Astrocyte (in vitro differentiated cells and primary cell): ENCODE measurements at regions not wholly inside any gene's neighbourhood (a gene's known extent, or its start where the extent isn't known, plus 50 kb on each side); places are given as distances from the start of the nearest gene placed in this dataset.

Experiments
- DNase-seq: peaks from one replicate; pipeline ENCODE4 v3.0.0-alpha.2; 2010; ENCODE audit warnings: low read depth
- FAIRE-seq: peaks from 2 replicates; lab custom pipeline; 2011; peaks lifted over from hg19 to GRCh38; lab: Jason Lieb, UNC
- H2AFZ ChIP-seq: 2 replicates; pipeline ENCODE4 v1.6.0; 2012; ENCODE audit warnings: low read depth, low read length, inconsistent platforms
- H3K27ac ChIP-seq: 2 replicates; pipeline ENCODE4 v1.5.1; 2011; ENCODE audit warnings: low read depth, low read length, inconsistent platforms
- H3K27me3 ChIP-seq: 2 replicates; pipeline ENCODE4 v1.6.0; 2011; ENCODE audit warnings: low read length, inconsistent platforms; ENCODE audit not compliant: insufficient read depth
- H3K36me3 ChIP-seq: 2 replicates; pipeline ENCODE4 v1.5.1; 2011; ENCODE audit warnings: low read length, inconsistent platforms; ENCODE audit not compliant: insufficient read depth
- H3K4me1 ChIP-seq: 2 replicates; pipeline ENCODE4 v1.5.1; 2011; ENCODE audit warnings: low read length, inconsistent platforms; ENCODE audit not compliant: insufficient read depth
- H3K4me2 ChIP-seq: 2 replicates; pipeline ENCODE4 v1.6.0; 2012; ENCODE audit warnings: low read length, inconsistent platforms
- H3K4me3 ChIP-seq: 2 replicates; pipeline ENCODE4 v1.5.1; 2011; ENCODE audit warnings: low read depth, mild to moderate bottlenecking, low read length, inconsistent platforms; ENCODE audit not compliant: insufficient read depth
- H3K79me2 ChIP-seq: 2 replicates; pipeline ENCODE4 v1.6.0; 2012; ENCODE audit warnings: mild to moderate bottlenecking, low read length, inconsistent platforms; ENCODE audit not compliant: insufficient read depth
- H3K9ac ChIP-seq: 2 replicates; pipeline ENCODE4 v1.6.0; 2012; ENCODE audit warnings: mild to moderate bottlenecking, low read length, inconsistent platforms
- H3K9me3 ChIP-seq: 2 replicates; pipeline ENCODE4 v1.5.1; 2012; ENCODE audit warnings: low read depth, mild to moderate bottlenecking, low read length, inconsistent platforms; ENCODE audit not compliant: insufficient read depth
- H4K20me1 ChIP-seq: 2 replicates; pipeline ENCODE4 v1.6.0; 2012; ENCODE audit warnings: low read length, inconsistent platforms; ENCODE audit not compliant: insufficient read depth
- H3K27ac Mint-ChIP-seq: one replicate; pipeline ENCODE4 v1.8.0; 2021; ENCODE audit warnings: mild to moderate bottlenecking, mixed read lengths; ENCODE audit not compliant: unreplicated experiment
- H3K27me3 Mint-ChIP-seq: one replicate; pipeline ENCODE4 v1.8.0; 2021; ENCODE audit warnings: low read depth, mixed read lengths; ENCODE audit not compliant: unreplicated experiment
- H3K36me3 Mint-ChIP-seq: one replicate; pipeline ENCODE4 v1.8.0; 2021; ENCODE audit warnings: low read depth, mixed read lengths; ENCODE audit not compliant: unreplicated experiment
- H3K4me1 Mint-ChIP-seq: one replicate; pipeline ENCODE4 v1.8.0; 2021; ENCODE audit warnings: low read depth, mixed read lengths; ENCODE audit not compliant: unreplicated experiment
- H3K4me3 Mint-ChIP-seq: one replicate; pipeline ENCODE4 v1.8.0; 2021; ENCODE audit warnings: mild to moderate bottlenecking, moderate library complexity, mixed read lengths; ENCODE audit not compliant: unreplicated experiment
- H3K9me3 Mint-ChIP-seq: one replicate; pipeline ENCODE4 v1.8.0; 2021; ENCODE audit warnings: mild to moderate bottlenecking, mixed read lengths; ENCODE audit not compliant: unreplicated experiment
- CTCF ChIP-seq: IDR thresholded peaks from 2 replicates; pipeline ENCODE4 v1.5.1; 2011; ENCODE audit warnings: low read depth, mild to moderate bottlenecking, inconsistent platforms, low read length, moderate library complexity; ENCODE audit not compliant: insufficient read depth
- EZH2 ChIP-seq: IDR thresholded peaks from 2 replicates; pipeline ENCODE4 v1.6.1; 2012; ENCODE audit warnings: mild to moderate bottlenecking, low read length, inconsistent platforms; ENCODE audit not compliant: insufficient read depth

- Histone ChIP-seq H3K27me3 (no peaks in the 10 kb centered on the region), H3K4me3 (no peak overlapping the region), H3K36me3 (no peaks in the 10 kb centered on the region), H3K9me3 (no peaks in the 10 kb centered on the region), H3K4me2 (no peak overlapping the region), H3K4me1 (no peaks in the 10 kb centered on the region), H3K27ac (no peak overlapping the region), H4K20me1 (no peaks in the 10 kb centered on the region), H3K79me2 (no peaks in the 10 kb centered on the region), H2AFZ (no peak overlapping the region), H3K9ac (no peak overlapping the region)
- peaks cover 4% of the 10 kb centered on the region for H3K9me3 Mint-ChIP-seq
- no peaks in the 10 kb centered on the region for H3K36me3 Mint-ChIP-seq
- peaks cover 3% of the 10 kb centered on the region for H3K4me1 Mint-ChIP-seq
- no peak overlapping the region for H3K27ac Mint-ChIP-seq
- peaks cover 1% of the 10 kb centered on the region for H3K27me3 Mint-ChIP-seq
- FAIRE-seq (no peak), DNase-seq (no peak)
- H3K4me3 Mint-ChIP-seq = no peak overlapping the region
- no peak for TF ChIP-seq EZH2
- no peak for TF ChIP-seq CTCF
These were observed 899.2 kb upstream of the WWC1 start for GRCh38 chr5:167392240-167392639.

GRCh38 chr5:167393358-167393757 lies 898.1 kb upstream of the WWC1 start:
- no peak overlapping the region for H2AFZ ChIP-seq
- H3K9me3 Mint-ChIP-seq = no peaks in the 10 kb centered on the region
- FAIRE-seq (no peak), DNase-seq (no peak)
- no peaks in the 10 kb centered on the region for H3K4me1 ChIP-seq
- no peak overlapping the region for H3K9ac ChIP-seq
- H3K27ac ChIP-seq = no peak overlapping the region
- H3K9me3 ChIP-seq = no peaks in the 10 kb centered on the region
- H3K27me3 ChIP-seq = no peaks in the 10 kb centered on the region
- H3K4me1 Mint-ChIP-seq = peaks cover 3% of the 10 kb centered on the region
- no peak for TF ChIP-seq EZH2
- TF ChIP-seq CTCF = no peak
- H3K4me2 ChIP-seq = no peak overlapping the region
- no peak overlapping the region for H3K4me3 Mint-ChIP-seq
- H3K79me2 ChIP-seq = no peaks in the 10 kb centered on the region
- peaks cover 1% of the 10 kb centered on the region for H3K27me3 Mint-ChIP-seq
- H3K36me3 ChIP-seq = no peaks in the 10 kb centered on the region
- no peak overlapping the region for H3K4me3 ChIP-seq
- H4K20me1 ChIP-seq = no peaks in the 10 kb centered on the region
- no peak overlapping the region for H3K27ac Mint-ChIP-seq
- H3K36me3 Mint-ChIP-seq = no peaks in the 10 kb centered on the region

- no peak for FAIRE-seq
- no peaks in the 10 kb centered on the region for H3K4me1 ChIP-seq
- H3K79me2 ChIP-seq = no peaks in the 10 kb centered on the region
- no peak overlapping the region for H3K4me2 ChIP-seq
- H3K36me3 Mint-ChIP-seq = no peaks in the 10 kb centered on the region
- no peak overlapping the region for H3K4me3 ChIP-seq
- no peak overlapping the region for H3K27ac Mint-ChIP-seq
- no peaks in the 10 kb centered on the region for H3K27me3 ChIP-seq
- no peaks in the 10 kb centered on the region for H3K9me3 ChIP-seq
- H3K9ac ChIP-seq = no peak overlapping the region
- H3K36me3 ChIP-seq = no peaks in the 10 kb centered on the region
- no peaks in the 10 kb centered on the region for H4K20me1 ChIP-seq
- H2AFZ ChIP-seq = no peak overlapping the region
- no peaks in the 10 kb centered on the region for H3K27me3 Mint-ChIP-seq
- H3K27ac ChIP-seq = no peak overlapping the region
- no peaks in the 10 kb centered on the region for H3K9me3 Mint-ChIP-seq
- peaks cover 6% of the 10 kb centered on the region for H3K4me1 Mint-ChIP-seq
- no peak overlapping the region for H3K4me3 Mint-ChIP-seq
- TF ChIP-seq EZH2 = no peak
- no peak for TF ChIP-seq CTCF
- DNase-seq = no peak
These were observed 888.8 kb upstream of the WWC1 start for GRCh38 chr5:167402671-167403070.
